Activated T-cell treated with anti-CD3 and anti-CD28 coated beads, Interleukin-2, amount 50 U/mL, for 72 hours (primary cell): ENCODE measurements at regions not wholly inside any gene's neighbourhood (a gene's known extent, or its start where the extent isn't known, plus 50 kb on each side); places are given as distances from the start of the nearest gene placed in this dataset.
"Not testable (repeated sequence)": the region's sequence is repeated elsewhere in the genome, so short reads cannot be mapped to it uniquely, and the experiment has no call there.

Source experiments
- ATAC-seq, 2 donors: fragments of 150-1000 bp; cut with Tn5 transposase; replicated peaks in 1 of 2; 2 replicates each; pipeline ENCODE4 v1.10.0; 2021; ENCODE audit warnings: moderate library complexity in 2 of 2, mild to moderate bottlenecking in 1 of 2
- DNase-seq, 2 donors: peaks; one replicate each; pipeline ENCODE4 v3.0.0; 2021 to 2022; ENCODE audit warnings: mixed read lengths in 1 of 2
- H3K27ac Mint-ChIP-seq: one replicate; pipeline ENCODE4 v1.8.0; 2022; ENCODE audit warnings: mild to moderate bottlenecking, moderate library complexity, mixed read lengths
- H3K27me3 Mint-ChIP-seq: one replicate; pipeline ENCODE4 v1.8.0; 2022; ENCODE audit warnings: low read depth, mixed read lengths
- H3K36me3 Mint-ChIP-seq, 2 donors: one replicate each; pipeline ENCODE4 v1.8.0; 2022; ENCODE audit warnings: mixed read lengths in 2 of 2, mild to moderate bottlenecking in 1 of 2; ENCODE audit not compliant: insufficient read depth in 2 of 2
- H3K4me1 Mint-ChIP-seq: one replicate; pipeline ENCODE4 v1.8.0; 2022; ENCODE audit warnings: low read depth, mixed read lengths
- H3K4me3 Mint-ChIP-seq, 2 donors: one replicate each; pipeline ENCODE4 v1.8.0; 2022; ENCODE audit warnings: mild to moderate bottlenecking in 2 of 2, mixed read lengths in 2 of 2, moderate library complexity in 2 of 2
- H3K9me3 Mint-ChIP-seq, 2 donors: one replicate each; pipeline ENCODE4 v1.8.0; 2022; ENCODE audit warnings: mixed read lengths in 2 of 2

DNA sequence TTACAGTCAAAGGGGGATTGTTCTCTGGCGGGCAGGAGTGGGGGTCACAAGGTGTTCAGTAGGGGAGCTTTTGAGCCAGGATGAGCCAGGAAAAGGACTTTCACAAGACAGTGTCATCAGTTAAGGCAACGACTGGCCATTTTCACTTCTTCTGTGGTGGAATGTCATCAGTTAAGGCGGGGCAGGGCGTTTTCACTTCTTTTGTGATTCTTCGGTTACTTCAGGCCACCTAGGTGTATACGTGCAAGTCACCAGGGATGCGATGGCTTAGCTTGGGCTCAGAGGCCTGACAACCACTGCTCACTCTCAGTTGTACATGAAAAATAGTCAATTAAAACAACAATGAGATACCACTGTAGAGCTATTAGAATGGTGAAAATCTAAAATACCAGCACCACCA, 281.2 kb downstream of the INSIG2 start:
- not testable (repeated sequence) for H3K27me3 Mint-ChIP-seq, H3K4me3 Mint-ChIP-seq, H3K36me3 Mint-ChIP-seq, H3K4me1 Mint-ChIP-seq, H3K27ac Mint-ChIP-seq, ATAC-seq, H3K9me3 Mint-ChIP-seq, DNase-seq

DNA sequence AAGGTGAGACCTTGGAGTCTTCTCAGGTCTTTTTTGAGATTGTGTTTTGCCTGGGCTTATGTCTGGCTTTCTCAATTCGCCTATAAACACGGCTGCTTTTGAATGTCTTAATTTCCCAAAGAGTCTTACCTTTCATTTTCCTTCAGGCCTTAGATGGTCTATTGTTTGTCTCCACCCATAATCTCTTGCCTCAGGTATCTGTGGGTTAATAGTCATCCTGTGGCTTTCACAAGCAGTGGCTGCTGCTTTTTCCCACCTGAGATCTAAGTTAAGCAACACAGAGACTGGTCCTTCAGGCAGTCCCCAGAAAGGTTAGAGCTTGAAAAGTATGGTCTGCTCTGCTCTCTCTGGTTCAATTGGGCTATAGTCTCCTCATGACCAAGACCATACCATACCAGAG, 275.3 kb downstream of the INSIG2 start:
- Mint-ChIP-seq H3K36me3 (no peaks in the 10 kb centered on the region), H3K27ac (no peak overlapping the region), H3K9me3 (peaks cover 0 to 2% of the 10 kb centered on the region in 2 donors), H3K4me1 (no peaks in the 10 kb centered on the region), H3K27me3 (peaks cover 6% of the 10 kb centered on the region), H3K4me3 (no peak overlapping the region)
- DNase-seq (no peak), ATAC-seq (no peak)

DNA sequence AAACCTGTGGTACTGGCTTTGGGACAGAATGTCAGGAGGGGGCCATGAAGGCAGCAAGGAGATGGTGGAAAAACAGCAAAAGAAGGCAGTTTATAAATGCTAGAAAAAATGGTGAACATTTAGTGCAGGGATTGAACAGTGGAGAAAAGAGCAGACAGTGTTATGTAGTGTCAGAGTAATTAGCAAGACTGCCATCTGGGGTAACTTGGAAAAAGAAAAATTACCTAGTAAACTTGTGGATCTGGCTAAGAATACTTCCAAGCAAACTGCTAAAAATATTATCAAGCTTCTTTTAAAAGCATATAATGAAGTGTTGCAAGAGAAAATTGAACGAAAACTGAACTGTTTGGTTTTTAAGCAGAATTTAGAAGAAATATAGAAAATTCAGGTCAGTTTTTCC, 267.8 kb downstream of the INSIG2 start:
- no peak overlapping the region for H3K27ac Mint-ChIP-seq
- DNase-seq (no peak), ATAC-seq (no peak)

DNA sequence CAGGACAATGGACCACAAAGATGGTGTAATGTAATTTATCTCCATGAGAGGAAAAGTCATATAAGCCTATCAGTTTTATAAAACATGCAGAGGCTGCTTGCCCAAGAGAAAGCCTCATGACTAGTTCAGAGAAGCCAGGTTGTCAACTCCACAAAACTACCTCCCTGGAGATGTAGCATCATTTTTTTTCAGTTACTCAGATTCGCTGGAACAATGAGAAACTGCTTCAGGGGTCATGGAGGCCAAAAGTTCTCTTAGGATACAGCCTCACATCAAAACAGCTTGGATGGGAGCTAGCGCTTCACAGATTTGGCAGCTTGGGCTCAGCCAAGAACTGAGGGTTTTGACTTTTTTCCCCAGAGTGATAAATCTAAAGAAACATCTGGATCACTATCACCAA, 263.5 kb downstream of the INSIG2 start:
- Mint-ChIP-seq H3K27me3 (peaks cover 26% of the 10 kb centered on the region), H3K4me3 (no peak overlapping the region), H3K36me3 (no peaks in the 10 kb centered on the region), H3K27ac (no peak overlapping the region), H3K9me3 (no peaks in the 10 kb centered on the region), H3K4me1 (no peaks in the 10 kb centered on the region)
- no peak for DNase-seq
- ATAC-seq, result no peak

More for the DNA sequence above, 267.8 kb downstream of the INSIG2 start:
- H3K36me3 Mint-ChIP-seq, result no peaks in the 10 kb centered on the region
- peaks cover 0 to 2% of the 10 kb centered on the region in 2 donors for H3K9me3 Mint-ChIP-seq
- peaks cover 21% of the 10 kb centered on the region for H3K27me3 Mint-ChIP-seq
- H3K4me3 Mint-ChIP-seq, result no peak overlapping the region
- H3K4me1 Mint-ChIP-seq, result no peaks in the 10 kb centered on the region

DNA sequence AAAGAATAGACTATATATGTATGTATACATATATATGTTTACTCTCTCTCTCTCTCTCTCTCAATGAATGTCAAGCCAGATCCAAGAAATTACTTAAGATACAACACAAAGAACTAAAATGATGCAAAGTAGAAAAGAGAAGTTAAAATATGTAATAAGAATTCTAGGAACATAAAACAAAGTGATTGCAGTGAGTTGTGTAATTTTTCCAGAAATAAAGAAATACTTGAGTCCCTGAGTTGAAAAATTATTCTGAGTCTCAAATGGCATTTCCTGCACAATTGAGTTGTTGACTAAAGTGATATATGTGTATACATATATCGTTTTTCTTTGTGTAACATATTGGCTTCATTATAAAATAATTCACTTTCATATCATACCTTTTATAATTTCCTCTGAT, 262.4 kb downstream of the INSIG2 start:
- H3K4me3 Mint-ChIP-seq, result no peak overlapping the region
- no peak for ATAC-seq
- no peak overlapping the region for H3K27ac Mint-ChIP-seq
- DNase-seq, result no peak
- H3K9me3 Mint-ChIP-seq, result no peaks in the 10 kb centered on the region
- H3K27me3 Mint-ChIP-seq, result peaks cover 26% of the 10 kb centered on the region
- no peaks in the 10 kb centered on the region for H3K36me3 Mint-ChIP-seq
- no peaks in the 10 kb centered on the region for H3K4me1 Mint-ChIP-seq

DNA sequence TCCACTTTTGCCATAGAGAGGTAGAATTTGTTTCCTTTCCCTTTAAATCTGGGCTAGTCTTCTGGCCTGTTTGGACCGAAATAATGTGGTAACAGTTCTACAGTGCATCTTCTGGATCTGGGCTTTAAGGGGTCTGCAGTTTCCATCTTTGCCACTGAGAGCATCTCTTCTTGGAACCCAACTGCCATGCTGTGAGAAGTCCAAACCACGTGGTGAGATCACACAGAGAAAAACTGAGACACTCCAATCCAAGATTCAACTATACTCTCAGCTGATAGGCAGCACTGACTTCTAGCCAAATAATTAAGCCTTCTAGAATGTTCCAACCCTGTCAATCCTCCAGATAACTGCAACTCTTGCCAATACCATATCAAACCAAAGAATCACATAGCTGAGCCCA, 261.1 kb downstream of the INSIG2 start:
- H3K4me3 Mint-ChIP-seq, result no peak overlapping the region
- H3K36me3 Mint-ChIP-seq, result no peaks in the 10 kb centered on the region
- peaks cover 32% of the 10 kb centered on the region for H3K27me3 Mint-ChIP-seq
- H3K27ac Mint-ChIP-seq, result no peak overlapping the region
- ATAC-seq, result no peak
- DNase-seq, result no peak
- no peaks in the 10 kb centered on the region for H3K9me3 Mint-ChIP-seq
- no peaks in the 10 kb centered on the region for H3K4me1 Mint-ChIP-seq

DNA sequence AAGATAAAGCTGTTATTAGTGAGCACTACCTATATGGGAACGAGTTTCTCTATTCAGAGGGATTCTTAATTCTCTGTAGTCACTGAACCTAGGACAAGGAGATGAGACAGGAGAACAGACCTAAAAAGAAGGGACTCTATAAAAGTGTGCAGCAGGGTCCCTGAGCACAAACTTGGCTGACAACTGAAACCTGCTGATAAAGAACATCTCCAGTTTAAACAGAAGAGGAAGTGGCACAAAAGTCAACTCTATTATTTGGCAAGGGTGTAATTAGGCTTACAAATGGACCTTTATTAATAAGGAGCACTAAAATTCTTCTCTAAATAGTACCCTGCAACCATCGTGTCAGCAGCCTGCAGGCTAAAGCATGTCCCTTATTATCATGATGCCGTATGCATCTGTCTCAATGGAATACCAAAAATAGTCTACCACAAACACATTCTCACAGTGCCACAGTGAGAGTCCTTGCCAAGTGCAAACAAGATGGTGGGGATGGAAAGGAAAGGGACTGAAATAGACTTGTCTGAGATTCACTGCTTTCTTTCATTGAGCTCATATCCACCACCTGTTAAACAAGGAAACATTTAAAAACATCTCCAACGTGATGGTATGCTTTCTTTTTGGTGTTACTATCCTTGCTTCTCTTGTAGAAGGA, 260.2 kb downstream of the INSIG2 start:
- Mint-ChIP-seq H3K27me3 (peaks cover 32% of the 10 kb centered on the region), H3K4me3 (no peak overlapping the region), H3K4me1 (no peaks in the 10 kb centered on the region), H3K36me3 (no peaks in the 10 kb centered on the region), H3K27ac (no peak overlapping the region), H3K9me3 (no peaks in the 10 kb centered on the region)
- DNase-seq (no peak), ATAC-seq (no peak)

DNA sequence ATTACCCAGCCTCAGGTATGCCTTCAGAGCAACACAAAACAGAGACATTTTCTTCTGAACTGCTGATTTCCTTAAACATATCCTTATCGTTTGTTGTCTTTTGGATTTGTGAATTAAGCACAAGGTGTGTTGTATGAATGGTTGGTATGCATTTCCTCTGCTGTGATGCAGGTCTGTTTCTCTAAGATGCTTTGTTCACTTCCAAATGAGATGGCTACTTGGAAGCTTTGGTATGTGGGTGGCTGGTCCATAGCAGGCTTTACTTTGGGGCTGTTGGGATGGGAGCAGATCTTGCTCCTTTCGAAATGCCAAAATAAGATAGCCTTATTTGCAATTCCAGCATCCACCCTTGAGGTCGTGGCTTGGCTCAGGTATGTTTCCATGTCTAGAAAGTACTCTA, 257.2 kb downstream of the INSIG2 start:
- H3K4me1 Mint-ChIP-seq, result no peaks in the 10 kb centered on the region
- peaks cover 13% of the 10 kb centered on the region for H3K27me3 Mint-ChIP-seq
- H3K27ac Mint-ChIP-seq, result no peak overlapping the region
- no peak overlapping the region for H3K4me3 Mint-ChIP-seq
- ATAC-seq (no peak), DNase-seq (no peak)
- no peaks in the 10 kb centered on the region for H3K9me3 Mint-ChIP-seq
- H3K36me3 Mint-ChIP-seq, result no peaks in the 10 kb centered on the region

DNA sequence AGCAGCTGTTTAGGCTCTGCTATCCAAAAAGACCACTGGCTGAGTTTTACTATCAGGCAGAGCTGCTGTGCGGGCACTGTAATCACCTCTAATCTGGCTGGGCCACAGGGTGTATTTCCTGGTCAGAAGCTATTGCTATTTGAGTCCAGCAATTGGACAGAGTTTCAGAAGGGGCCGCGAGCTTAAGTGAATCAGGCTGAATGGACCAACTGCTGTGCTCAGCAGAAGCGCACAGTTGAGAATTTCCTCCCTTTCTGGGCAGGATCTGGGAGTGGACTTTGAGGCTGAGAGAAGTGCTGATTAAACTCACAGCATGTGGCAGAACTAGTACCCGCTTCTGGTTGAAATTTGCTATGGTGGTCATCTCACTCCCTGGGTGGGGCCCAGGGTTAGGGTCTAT, 251.8 kb downstream of the INSIG2 start:
- ATAC-seq (no peak), DNase-seq (no peak)
- Mint-ChIP-seq H3K4me3 (no peak overlapping the region), H3K4me1 (no peaks in the 10 kb centered on the region), H3K9me3 (peaks cover 7 to 8% of the 10 kb centered on the region in 2 donors), H3K36me3 (peaks cover 4 to 5% of the 10 kb centered on the region in 2 donors), H3K27me3 (peaks cover 13% of the 10 kb centered on the region), H3K27ac (no peak overlapping the region)

DNA sequence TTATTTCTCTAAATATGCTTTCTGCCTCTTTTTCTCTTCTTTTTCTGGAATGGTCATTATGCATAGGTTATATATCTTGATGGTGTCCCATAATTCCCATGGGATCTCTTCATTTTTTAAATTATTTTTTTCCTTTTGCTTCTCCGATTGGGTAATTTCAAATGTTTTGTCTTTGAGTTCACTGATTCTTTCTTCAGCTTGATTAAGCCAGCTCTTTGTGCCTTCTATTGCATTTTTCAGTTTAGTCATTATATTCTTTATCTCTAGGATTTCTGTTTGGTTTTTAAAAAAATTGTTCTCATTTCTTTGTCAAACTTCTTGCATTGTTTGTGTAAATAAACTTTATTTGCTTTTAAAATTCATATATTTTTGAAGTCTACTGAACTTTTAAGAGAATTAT, 251.1 kb downstream of the INSIG2 start:
- no peak for DNase-seq
- no peak for ATAC-seq
- no peak overlapping the region for H3K4me3 Mint-ChIP-seq
- H3K27me3 Mint-ChIP-seq, result peaks cover 13% of the 10 kb centered on the region
- H3K9me3 Mint-ChIP-seq, result peaks cover 7 to 8% of the 10 kb centered on the region in 2 donors
- H3K36me3 Mint-ChIP-seq, result peaks cover 4 to 5% of the 10 kb centered on the region in 2 donors
- H3K27ac Mint-ChIP-seq, result no peak overlapping the region
- H3K4me1 Mint-ChIP-seq, result no peaks in the 10 kb centered on the region

DNA sequence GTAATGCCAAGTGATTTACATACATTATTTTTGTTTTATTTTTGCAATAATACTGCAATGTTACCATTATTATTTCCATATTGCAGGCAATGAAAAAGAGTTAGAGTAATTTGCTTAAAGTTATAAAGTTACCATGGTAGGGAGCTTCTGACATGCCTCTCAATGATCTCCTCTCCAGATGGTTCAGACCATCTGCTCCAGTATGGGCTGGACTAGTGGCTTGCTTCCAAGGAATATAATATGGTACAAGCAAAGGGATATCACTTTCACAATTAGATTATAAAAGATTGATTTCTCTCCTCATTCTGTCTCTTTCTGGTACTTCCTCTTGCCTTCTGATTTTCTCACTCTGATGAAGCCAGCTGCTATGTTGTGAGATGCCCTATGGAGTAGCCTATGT, 245.4 kb downstream of the INSIG2 start:
- ATAC-seq (no peak), DNase-seq (no peak)
- Mint-ChIP-seq H3K36me3 (no peaks in the 10 kb centered on the region), H3K27ac (no peak overlapping the region), H3K4me3 (no peak overlapping the region), H3K27me3 (peaks cover 42% of the 10 kb centered on the region), H3K4me1 (no peaks in the 10 kb centered on the region), H3K9me3 (peaks cover 0 to 3% of the 10 kb centered on the region in 2 donors)

DNA sequence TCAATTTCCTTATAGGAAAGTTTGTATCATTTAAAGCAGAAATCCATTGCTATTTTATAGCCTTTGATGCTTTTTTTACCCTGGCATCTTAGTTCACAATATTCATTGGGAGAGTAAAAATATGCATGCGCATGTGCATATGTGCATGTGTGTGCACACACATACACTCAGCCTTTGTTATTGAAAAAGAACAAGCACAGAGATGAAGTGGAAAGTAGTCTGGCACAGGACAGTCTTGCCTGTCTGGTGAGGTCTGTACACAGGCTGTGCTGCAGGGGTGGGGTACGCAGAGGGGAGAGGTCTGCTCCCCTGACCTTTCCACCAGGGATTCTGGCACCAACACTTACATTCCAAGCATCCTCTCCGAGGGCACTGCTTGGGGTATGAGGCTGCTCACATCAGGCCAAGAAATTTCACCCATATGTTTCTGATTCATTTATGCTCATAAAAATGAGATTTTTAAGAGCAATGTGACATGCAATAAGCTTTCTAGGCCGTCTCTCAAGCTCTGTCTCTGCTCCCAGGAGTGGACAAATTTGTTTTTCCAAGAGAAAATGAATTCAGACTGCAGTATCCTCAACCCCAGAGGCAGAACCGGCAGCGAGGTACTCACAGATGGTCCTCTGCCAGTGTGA, 237.2 kb downstream of the INSIG2 start:
- no peak overlapping the region for H3K27ac Mint-ChIP-seq
- no peaks in the 10 kb centered on the region for H3K4me1 Mint-ChIP-seq
- no peaks in the 10 kb centered on the region for H3K36me3 Mint-ChIP-seq
- H3K4me3 Mint-ChIP-seq, result no peak overlapping the region
- DNase-seq, result no peak
- H3K27me3 Mint-ChIP-seq, result peaks cover 32% of the 10 kb centered on the region
- ATAC-seq, result no peak
- no peaks in the 10 kb centered on the region for H3K9me3 Mint-ChIP-seq

DNA sequence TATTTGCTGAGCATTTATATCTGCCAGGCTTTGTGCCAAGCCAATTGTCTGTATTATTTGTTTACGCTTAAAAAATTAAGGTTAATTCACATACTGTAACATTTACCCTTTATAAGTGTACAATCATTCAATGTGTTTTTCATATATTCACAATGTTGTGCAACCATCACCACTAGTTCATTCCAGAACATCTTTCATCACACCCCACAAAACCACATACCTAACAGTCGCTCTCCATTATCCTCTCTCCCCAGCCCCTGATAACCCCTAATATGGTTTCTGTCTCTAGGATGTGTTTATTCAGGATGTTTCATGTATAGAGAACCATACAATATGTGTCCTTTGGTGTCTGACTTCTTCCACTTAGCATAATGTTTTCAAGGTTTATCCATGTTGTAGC, 234.1 kb downstream of the INSIG2 start:
- Mint-ChIP-seq H3K27me3 (peaks cover 46% of the 10 kb centered on the region), H3K9me3 (no peaks in the 10 kb centered on the region), H3K4me3 (no peak overlapping the region), H3K27ac (no peak overlapping the region), H3K4me1 (no peaks in the 10 kb centered on the region), H3K36me3 (no peaks in the 10 kb centered on the region)
- ATAC-seq, result no peak
- no peak for DNase-seq
